Central memory CD8-positive, alpha-beta T cell (primary cell): ENCODE measurements at regions not wholly inside any gene's neighbourhood (a gene's known extent, or its start where the extent isn't known, plus 50 kb on each side); places are given as distances from the start of the nearest gene placed in this dataset.
"Not testable (repeated sequence)": the region's sequence is repeated elsewhere in the genome, so short reads cannot be mapped to it uniquely, and the experiment has no call there.

Source experiments
- ATAC-seq: fragments of 150-1000 bp; cut with Tn5 transposase; replicated peaks from 2 replicates; pipeline ENCODE4 v1.10.0; 2022; ENCODE audit warnings: mild to moderate bottlenecking, moderate FRiP score, moderate number of reproducible peaks; ENCODE audit not compliant: poor library complexity, severe bottlenecking; ENCODE audit errors: extremely low read depth
- DNase-seq, 2 donors: peaks; one replicate each; pipeline ENCODE4 v3.0.0; 2021; ENCODE audit warnings: low spot score in 2 of 2
- H3K27ac Mint-ChIP-seq: one replicate; pipeline ENCODE4 v1.8.0; 2022; ENCODE audit warnings: low read depth, mild to moderate bottlenecking, moderate library complexity, mixed read lengths
- H3K27me3 Mint-ChIP-seq: one replicate; pipeline ENCODE4 v1.8.0; 2022; ENCODE audit warnings: mixed read lengths
- H3K36me3 Mint-ChIP-seq: one replicate; pipeline ENCODE4 v1.8.0; 2022; ENCODE audit warnings: mild to moderate bottlenecking, moderate library complexity, mixed read lengths; ENCODE audit not compliant: insufficient read depth
- H3K4me1 Mint-ChIP-seq: one replicate; pipeline ENCODE4 v1.8.0; 2022; ENCODE audit warnings: mixed read lengths
- H3K4me3 Mint-ChIP-seq: one replicate; pipeline ENCODE4 v1.8.0; 2022; ENCODE audit warnings: mild to moderate bottlenecking, moderate library complexity, mixed read lengths
- H3K9me3 Mint-ChIP-seq: one replicate; pipeline ENCODE4 v1.8.0; 2022; ENCODE audit warnings: mixed read lengths

GRCh38 chr5:24235946-24236345 lies 408.8 kb downstream of the CDH10 start:
- peaks cover 27% of the 10 kb centered on the region for H3K9me3 Mint-ChIP-seq
- DNase-seq (no peak), ATAC-seq (no peak)
- no peaks in the 10 kb centered on the region for H3K27me3 Mint-ChIP-seq
- H3K36me3 Mint-ChIP-seq: no peaks in the 10 kb centered on the region
- H3K27ac Mint-ChIP-seq: no peak overlapping the region
- H3K4me3 Mint-ChIP-seq: no peak overlapping the region
- no peaks in the 10 kb centered on the region for H3K4me1 Mint-ChIP-seq

DNA sequence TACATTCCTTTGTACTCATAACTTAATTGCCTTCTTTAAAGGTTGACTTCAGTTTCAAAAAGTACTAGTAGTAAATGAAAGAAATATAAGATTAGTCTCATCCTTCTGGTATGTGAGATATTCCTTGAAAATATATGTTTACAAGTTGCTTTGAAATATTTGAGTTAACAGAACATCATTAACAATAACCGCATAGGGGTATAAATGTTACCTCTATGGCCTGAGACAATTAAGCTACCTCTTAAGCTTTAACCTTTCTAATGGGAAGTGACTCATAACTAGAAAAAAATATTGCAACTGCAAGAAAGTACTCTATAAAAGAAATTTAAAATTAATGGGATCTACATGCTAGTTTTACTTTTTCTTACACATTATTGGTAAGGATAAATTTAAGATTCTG lies 399.0 kb downstream of the CDH10 start:
- ATAC-seq: no peak
- Mint-ChIP-seq H3K27ac (no peak overlapping the region), H3K4me3 (no peak overlapping the region), H3K27me3 (no peaks in the 10 kb centered on the region), H3K36me3 (no peaks in the 10 kb centered on the region), H3K4me1 (no peaks in the 10 kb centered on the region), H3K9me3 (peaks cover 29% of the 10 kb centered on the region)
- DNase-seq: no peak

DNA sequence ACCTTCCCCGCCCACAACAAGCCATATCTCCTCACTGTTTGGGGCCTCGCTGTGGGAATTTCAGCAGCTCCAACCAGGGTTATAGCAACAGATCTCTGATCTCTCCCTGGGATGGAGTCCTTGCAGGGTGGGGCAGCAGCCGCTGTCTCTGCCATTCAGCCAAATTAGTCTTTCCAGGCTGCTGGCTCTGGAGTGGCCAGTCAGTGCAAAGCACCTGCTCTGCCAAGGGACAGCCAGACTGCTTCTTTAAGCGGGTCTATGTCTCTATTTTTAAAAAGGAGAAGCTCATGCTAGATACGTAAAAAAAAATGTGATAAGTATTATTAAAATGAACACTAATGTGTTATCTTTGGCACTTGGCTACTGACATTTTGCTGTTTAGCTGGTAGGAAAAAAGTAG lies 380.2 kb downstream of the CDH10 start:
- H3K4me3 Mint-ChIP-seq: no peak overlapping the region
- ATAC-seq (no peak), DNase-seq (no peak)
- no peaks in the 10 kb centered on the region for H3K36me3 Mint-ChIP-seq
- peaks cover 12% of the 10 kb centered on the region for H3K9me3 Mint-ChIP-seq
- no peak overlapping the region for H3K27ac Mint-ChIP-seq
- H3K4me1 Mint-ChIP-seq: no peaks in the 10 kb centered on the region
- H3K27me3 Mint-ChIP-seq: no peaks in the 10 kb centered on the region

- Mint-ChIP-seq H3K9me3 (peaks cover 12% of the 10 kb centered on the region), H3K4me3 (no peak overlapping the region), H3K27ac (no peak overlapping the region), H3K27me3 (no peaks in the 10 kb centered on the region), H3K36me3 (no peaks in the 10 kb centered on the region), H3K4me1 (no peaks in the 10 kb centered on the region)
- DNase-seq: no peak
- no peak for ATAC-seq
These were observed 379.5 kb downstream of the CDH10 start for GRCh38 chr5:24265306-24265705.

DNA sequence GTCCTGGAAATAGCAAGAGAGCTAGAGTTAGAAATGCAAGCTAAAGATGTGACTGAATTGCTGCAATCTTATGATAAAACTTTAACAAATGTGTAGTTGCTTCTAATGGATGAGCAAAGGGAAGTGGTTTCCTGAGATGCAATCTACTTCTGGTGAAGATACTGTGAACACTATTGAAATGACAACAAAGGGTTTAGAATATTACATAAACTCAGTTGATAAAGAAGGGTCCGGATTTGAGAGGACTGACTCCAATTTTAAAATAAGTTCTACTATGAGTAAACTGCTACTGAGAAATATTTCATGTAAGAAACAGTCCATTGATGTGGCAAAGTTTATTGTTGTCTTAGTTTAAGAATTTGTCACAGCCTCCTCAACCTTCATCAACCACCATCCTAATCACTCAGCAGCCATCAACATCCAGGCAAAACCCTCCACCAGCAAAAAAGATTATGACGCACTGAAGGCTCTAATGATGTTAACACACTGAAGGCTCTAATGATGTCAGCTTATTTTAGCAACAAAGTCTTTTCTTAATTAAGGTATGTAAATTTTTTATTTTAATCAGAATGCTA lies 376.2 kb downstream of the CDH10 start:
- H3K27ac Mint-ChIP-seq: no peak overlapping the region
- no peaks in the 10 kb centered on the region for H3K36me3 Mint-ChIP-seq
- no peak overlapping the region for H3K4me3 Mint-ChIP-seq
- no peaks in the 10 kb centered on the region for H3K27me3 Mint-ChIP-seq
- no peaks in the 10 kb centered on the region for H3K4me1 Mint-ChIP-seq
- peaks cover 21% of the 10 kb centered on the region for H3K9me3 Mint-ChIP-seq
- ATAC-seq: no peak
- no peak for DNase-seq

DNA sequence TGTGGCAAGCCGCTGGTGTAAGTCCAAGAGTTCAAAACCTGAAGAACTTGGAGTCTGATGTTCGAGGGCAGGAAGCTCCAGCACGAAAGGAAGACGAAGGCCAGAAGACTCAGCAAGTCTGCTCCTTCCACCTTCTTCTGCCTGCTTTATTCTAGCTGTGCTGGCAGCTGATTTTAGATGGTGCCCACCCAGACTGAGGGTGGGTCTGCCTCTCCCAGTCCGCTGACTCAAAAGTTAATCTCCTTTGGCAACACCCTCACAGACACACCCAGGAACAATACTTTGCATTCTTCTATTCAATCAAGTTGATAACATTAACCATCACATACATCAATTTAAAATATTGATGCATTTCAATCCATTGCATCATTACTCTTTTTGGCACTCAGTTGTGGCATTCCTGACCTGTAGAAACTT lies 373.1 kb downstream of the CDH10 start:
- not testable (repeated sequence) for DNase-seq, ATAC-seq, H3K4me1 Mint-ChIP-seq, H3K36me3 Mint-ChIP-seq, H3K27me3 Mint-ChIP-seq, H3K4me3 Mint-ChIP-seq, H3K27ac Mint-ChIP-seq
- peaks cover 19% of the 10 kb centered on the region for H3K9me3 Mint-ChIP-seq

DNA sequence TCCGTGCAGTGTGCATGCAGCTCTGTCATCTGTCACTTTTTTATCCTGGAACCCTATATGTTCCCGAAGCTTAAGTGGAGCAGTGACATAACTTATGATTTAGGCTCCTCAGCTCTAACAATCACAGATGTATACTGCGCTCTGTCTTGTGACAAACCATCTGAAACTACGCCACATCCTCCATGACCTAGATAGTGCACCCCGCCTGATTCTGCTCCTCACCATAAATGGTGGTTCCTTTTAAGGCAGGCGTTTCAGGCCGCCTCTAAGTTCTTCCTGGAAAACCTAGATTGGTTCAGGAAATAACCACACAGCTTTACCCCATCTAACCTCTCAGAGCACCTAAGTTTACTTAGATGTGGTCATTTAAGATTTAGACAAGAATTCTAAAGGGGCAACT lies 372.0 kb downstream of the CDH10 start:
- H3K27me3 Mint-ChIP-seq: no peaks in the 10 kb centered on the region
- no peak overlapping the region for H3K27ac Mint-ChIP-seq
- H3K4me3 Mint-ChIP-seq: no peak overlapping the region
- peaks cover 14% of the 10 kb centered on the region for H3K9me3 Mint-ChIP-seq
- ATAC-seq (no peak), DNase-seq (no peak)
- no peaks in the 10 kb centered on the region for H3K4me1 Mint-ChIP-seq
- no peaks in the 10 kb centered on the region for H3K36me3 Mint-ChIP-seq

- H3K9me3 Mint-ChIP-seq: peaks cover 6% of the 10 kb centered on the region
- H3K4me1 Mint-ChIP-seq: no peaks in the 10 kb centered on the region
- H3K27ac Mint-ChIP-seq: no peak overlapping the region
- DNase-seq (no peak), ATAC-seq (no peak)
- H3K36me3 Mint-ChIP-seq: no peaks in the 10 kb centered on the region
- no peak overlapping the region for H3K4me3 Mint-ChIP-seq
- H3K27me3 Mint-ChIP-seq: no peaks in the 10 kb centered on the region
These were observed 364.6 kb downstream of the CDH10 start for GRCh38 chr5:24280215-24280614.

DNA sequence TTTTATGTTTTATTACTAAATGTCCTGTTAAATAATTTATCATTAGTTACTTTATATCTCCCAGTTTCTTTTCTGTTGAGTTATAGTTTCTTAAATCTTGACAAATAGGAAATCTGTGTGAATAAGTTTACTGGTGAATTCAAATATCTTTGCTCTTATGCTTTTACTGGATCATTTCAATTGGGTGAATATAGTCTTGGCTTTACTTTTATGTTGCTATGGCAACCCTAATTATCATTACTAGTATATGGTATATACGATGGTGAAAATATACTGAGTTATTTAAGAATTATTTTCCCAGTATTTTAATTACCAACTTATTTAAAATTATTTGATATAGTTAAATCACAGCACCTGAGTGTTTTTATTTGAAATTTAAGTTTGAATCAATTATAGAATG lies 363.0 kb downstream of the CDH10 start:
- Mint-ChIP-seq H3K36me3 (no peaks in the 10 kb centered on the region), H3K9me3 (peaks cover 6% of the 10 kb centered on the region), H3K4me3 (no peak overlapping the region), H3K27me3 (no peaks in the 10 kb centered on the region), H3K27ac (no peak overlapping the region), H3K4me1 (no peaks in the 10 kb centered on the region)
- DNase-seq: no peak
- ATAC-seq: no peak

- H3K27ac Mint-ChIP-seq: no peak overlapping the region
- DNase-seq (no peak), ATAC-seq (no peak)
- H3K36me3 Mint-ChIP-seq: peaks cover 2% of the 10 kb centered on the region
- H3K4me3 Mint-ChIP-seq: no peak overlapping the region
- no peaks in the 10 kb centered on the region for H3K27me3 Mint-ChIP-seq
- H3K9me3 Mint-ChIP-seq: peaks cover 20% of the 10 kb centered on the region
- H3K4me1 Mint-ChIP-seq: no peaks in the 10 kb centered on the region
These were observed 355.0 kb downstream of the CDH10 start for GRCh38 chr5:24289582-24290335.

GRCh38 chr5:24290536-24290935 lies 354.2 kb downstream of the CDH10 start:
- no peak overlapping the region for H3K4me3 Mint-ChIP-seq
- no peaks in the 10 kb centered on the region for H3K27me3 Mint-ChIP-seq
- DNase-seq (no peak), ATAC-seq (no peak)
- H3K9me3 Mint-ChIP-seq: peaks cover 20% of the 10 kb centered on the region
- peaks cover 2% of the 10 kb centered on the region for H3K36me3 Mint-ChIP-seq
- H3K27ac Mint-ChIP-seq: no peak overlapping the region
- H3K4me1 Mint-ChIP-seq: no peaks in the 10 kb centered on the region

GRCh38 chr5:24291916-24292315 lies 352.9 kb downstream of the CDH10 start:
- peaks cover 2% of the 10 kb centered on the region for H3K36me3 Mint-ChIP-seq
- no peak for ATAC-seq
- H3K4me3 Mint-ChIP-seq: no peak overlapping the region
- no peak overlapping the region for H3K27ac Mint-ChIP-seq
- no peaks in the 10 kb centered on the region for H3K27me3 Mint-ChIP-seq
- DNase-seq: no peak
- peaks cover 26% of the 10 kb centered on the region for H3K9me3 Mint-ChIP-seq
- H3K4me1 Mint-ChIP-seq: no peaks in the 10 kb centered on the region

DNA sequence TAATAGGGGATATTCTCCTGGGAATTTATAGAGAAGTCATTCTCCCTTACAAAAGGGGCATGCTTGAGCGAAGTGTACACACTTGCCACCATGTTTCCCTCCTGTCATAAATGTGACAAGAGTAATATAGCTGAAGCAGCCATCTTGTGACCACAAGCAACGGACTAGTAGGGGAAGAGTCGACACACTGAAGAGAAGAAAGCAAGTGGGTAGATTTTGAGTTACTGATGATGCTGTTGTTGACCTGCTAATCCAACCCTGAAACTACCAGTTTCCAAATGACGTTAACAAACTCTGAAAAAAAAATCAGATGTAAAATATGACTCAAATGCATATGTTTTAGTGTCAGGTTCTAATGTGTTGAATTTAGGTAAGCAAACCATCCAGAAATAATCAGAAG lies 350.4 kb downstream of the CDH10 start:
- Mint-ChIP-seq H3K4me3 (no peak overlapping the region), H3K36me3 (peaks cover 2% of the 10 kb centered on the region), H3K27ac (no peak overlapping the region), H3K27me3 (no peaks in the 10 kb centered on the region), H3K4me1 (no peaks in the 10 kb centered on the region), H3K9me3 (peaks cover 28% of the 10 kb centered on the region)
- DNase-seq (no peak), ATAC-seq (no peak)
